Natural killer cell treated with Interleukin-12 subunit alpha and Interleukin-12 subunit beta and Interleukin-15 and Interleukin-18, amount 100 ng/mL, for 72 hours (primary cell): ENCODE measurements at regions not wholly inside any gene's neighbourhood (a gene's known extent, or its start where the extent isn't known, plus 50 kb on each side); places are given as distances from the start of the nearest gene placed in this dataset.

Source experiments
- ATAC-seq, 2 donors: fragments of 150-1000 bp; cut with Tn5 transposase in 1 of 2; sonication (Bioruptor Pico), chemical (Tn5 transposase) in 1 of 2; 2 replicates each; pipeline ENCODE4 v1.10.0; 2021
- DNase-seq: peaks from one replicate; pipeline ENCODE4 v3.0.0; 2022; ENCODE audit warnings: low spot score
- H3K27ac Mint-ChIP-seq, 2 donors: 1 replicate in 1 of 2; 2 replicates in 1 of 2; pipeline ENCODE4 v1.8.0; 2022; ENCODE audit warnings: mixed read lengths in 2 of 2, mild to moderate bottlenecking in 1 of 2, moderate library complexity in 1 of 2
- H3K27me3 Mint-ChIP-seq, 2 donors: 1 replicate in 1 of 2; 2 replicates in 1 of 2; pipeline ENCODE4 v1.8.0; 2022; ENCODE audit warnings: mixed read lengths in 2 of 2
- H3K36me3 Mint-ChIP-seq: one replicate; pipeline ENCODE4 v1.8.0; 2022; ENCODE audit warnings: mixed read lengths
- H3K4me1 Mint-ChIP-seq, 2 donors: 1 replicate in 1 of 2; 2 replicates in 1 of 2; pipeline ENCODE4 v1.8.0; 2022; ENCODE audit warnings: low read depth in 2 of 2, mixed read lengths in 2 of 2, mild to moderate bottlenecking in 1 of 2
- H3K4me3 Mint-ChIP-seq: one replicate; pipeline ENCODE4 v1.8.0; 2022; ENCODE audit warnings: mixed read lengths
- H3K9me3 Mint-ChIP-seq: 2 replicates; pipeline ENCODE4 v1.8.0; 2022; ENCODE audit warnings: mixed read lengths

GRCh38 chr2:150567771-150568301, 80.4 kb upstream of the RND3 start:
- no peak for ATAC-seq
- Mint-ChIP-seq H3K36me3 (no peaks in the 10 kb centered on the region), H3K4me3 (no peak overlapping the region), H3K27ac (no peak overlapping the region), H3K27me3 (no peaks in the 10 kb centered on the region), H3K9me3 (peaks cover 17% of the 10 kb centered on the region), H3K4me1 (no peaks in the 10 kb centered on the region)
- no peak for DNase-seq

GRCh38 chr2:150566289-150566688, 78.8 kb upstream of the RND3 start:
- H3K36me3 Mint-ChIP-seq: no peaks in the 10 kb centered on the region
- no peak for ATAC-seq
- H3K4me3 Mint-ChIP-seq: no peak overlapping the region
- no peaks in the 10 kb centered on the region for H3K4me1 Mint-ChIP-seq
- no peak for DNase-seq
- H3K9me3 Mint-ChIP-seq: peaks cover 13% of the 10 kb centered on the region
- H3K27me3 Mint-ChIP-seq: no peaks in the 10 kb centered on the region
- H3K27ac Mint-ChIP-seq: no peak overlapping the region

GRCh38 chr2:150561076-150561475, 73.6 kb upstream of the RND3 start:
- Mint-ChIP-seq H3K27me3 (no peaks in the 10 kb centered on the region), H3K36me3 (no peaks in the 10 kb centered on the region), H3K27ac (no peak overlapping the region), H3K9me3 (peaks cover 6% of the 10 kb centered on the region), H3K4me3 (no peak overlapping the region), H3K4me1 (no peaks in the 10 kb centered on the region)
- DNase-seq: no peak
- ATAC-seq: no peak

GRCh38 chr2:150557020-150557600, 69.6 kb upstream of the RND3 start:
- Mint-ChIP-seq H3K4me3 (no peak overlapping the region), H3K9me3 (peaks cover 6% of the 10 kb centered on the region), H3K36me3 (no peaks in the 10 kb centered on the region), H3K4me1 (no peaks in the 10 kb centered on the region), H3K27ac (no peak overlapping the region), H3K27me3 (no peaks in the 10 kb centered on the region)
- DNase-seq (no peak), ATAC-seq (no peak)

- no peak overlapping the region for H3K27ac Mint-ChIP-seq
- no peak overlapping the region for H3K4me3 Mint-ChIP-seq
- ATAC-seq: no peak
- no peaks in the 10 kb centered on the region for H3K36me3 Mint-ChIP-seq
- peaks cover 6% of the 10 kb centered on the region for H3K9me3 Mint-ChIP-seq
- no peaks in the 10 kb centered on the region for H3K27me3 Mint-ChIP-seq
- no peak for DNase-seq
- no peaks in the 10 kb centered on the region for H3K4me1 Mint-ChIP-seq
These were observed 68.3 kb upstream of the RND3 start for GRCh38 chr2:150555611-150556356.

GRCh38 chr2:150554046-150554445, 66.6 kb upstream of the RND3 start:
- DNase-seq (no peak), ATAC-seq (no peak)
- H3K27ac Mint-ChIP-seq: no peak overlapping the region
- H3K4me1 Mint-ChIP-seq: no peaks in the 10 kb centered on the region
- H3K9me3 Mint-ChIP-seq: peaks cover 3% of the 10 kb centered on the region
- H3K27me3 Mint-ChIP-seq: no peaks in the 10 kb centered on the region
- no peak overlapping the region for H3K4me3 Mint-ChIP-seq
- no peaks in the 10 kb centered on the region for H3K36me3 Mint-ChIP-seq

- Mint-ChIP-seq H3K4me3 (no peak overlapping the region), H3K27me3 (no peaks in the 10 kb centered on the region), H3K36me3 (no peaks in the 10 kb centered on the region), H3K27ac (no peak overlapping the region), H3K4me1 (no peaks in the 10 kb centered on the region), H3K9me3 (peaks cover 3% of the 10 kb centered on the region)
- ATAC-seq (no peak), DNase-seq (no peak)
These were observed 64.8 kb upstream of the RND3 start for GRCh38 chr2:150552041-150552820.

- Mint-ChIP-seq H3K27ac (no peak overlapping the region), H3K27me3 (no peaks in the 10 kb centered on the region), H3K9me3 (no peaks in the 10 kb centered on the region), H3K4me3 (no peak overlapping the region), H3K4me1 (no peaks in the 10 kb centered on the region), H3K36me3 (no peaks in the 10 kb centered on the region)
- ATAC-seq (no peak), DNase-seq (no peak)
These were observed 61.9 kb upstream of the RND3 start for GRCh38 chr2:150549381-150549780.

- no peaks in the 10 kb centered on the region for H3K36me3 Mint-ChIP-seq
- no peak overlapping the region for H3K27ac Mint-ChIP-seq
- H3K4me1 Mint-ChIP-seq: no peaks in the 10 kb centered on the region
- no peak overlapping the region for H3K4me3 Mint-ChIP-seq
- DNase-seq (no peak), ATAC-seq (no peak)
- no peaks in the 10 kb centered on the region for H3K27me3 Mint-ChIP-seq
- H3K9me3 Mint-ChIP-seq: no peaks in the 10 kb centered on the region
These were observed 61.1 kb upstream of the RND3 start for GRCh38 chr2:150548527-150548926.

- Mint-ChIP-seq H3K9me3 (peaks cover 5% of the 10 kb centered on the region), H3K4me1 (no peaks in the 10 kb centered on the region), H3K27ac (no peak overlapping the region), H3K4me3 (no peak overlapping the region), H3K27me3 (no peaks in the 10 kb centered on the region), H3K36me3 (no peaks in the 10 kb centered on the region)
- ATAC-seq: no peak
- DNase-seq: no peak
These were observed 58.4 kb upstream of the RND3 start for GRCh38 chr2:150545916-150546315.

GRCh38 chr2:150544731-150545130, 57.3 kb upstream of the RND3 start:
- no peak for ATAC-seq
- no peak for DNase-seq
- H3K27me3 Mint-ChIP-seq: no peaks in the 10 kb centered on the region
- H3K36me3 Mint-ChIP-seq: no peaks in the 10 kb centered on the region
- H3K9me3 Mint-ChIP-seq: peaks cover 8% of the 10 kb centered on the region
- H3K4me3 Mint-ChIP-seq: no peak overlapping the region
- H3K4me1 Mint-ChIP-seq: no peaks in the 10 kb centered on the region
- H3K27ac Mint-ChIP-seq: no peak overlapping the region

- H3K9me3 Mint-ChIP-seq: peaks cover 8% of the 10 kb centered on the region
- H3K27ac Mint-ChIP-seq: no peak overlapping the region
- no peaks in the 10 kb centered on the region for H3K4me1 Mint-ChIP-seq
- no peaks in the 10 kb centered on the region for H3K36me3 Mint-ChIP-seq
- H3K27me3 Mint-ChIP-seq: no peaks in the 10 kb centered on the region
- no peak for ATAC-seq
- no peak overlapping the region for H3K4me3 Mint-ChIP-seq
- DNase-seq: no peak
These were observed 55.2 kb upstream of the RND3 start for GRCh38 chr2:150542692-150543091.

- Mint-ChIP-seq H3K27me3 (no peaks in the 10 kb centered on the region), H3K4me3 (no peak overlapping the region), H3K4me1 (no peaks in the 10 kb centered on the region), H3K27ac (no peak overlapping the region), H3K36me3 (no peaks in the 10 kb centered on the region), H3K9me3 (peaks cover 8% of the 10 kb centered on the region)
- DNase-seq: no peak
- ATAC-seq: no peak
These were observed 54.7 kb upstream of the RND3 start for GRCh38 chr2:150542172-150542571.

GRCh38 chr2:150538651-150539201, 51.3 kb upstream of the RND3 start:
- Mint-ChIP-seq H3K36me3 (no peaks in the 10 kb centered on the region), H3K9me3 (peaks cover 12% of the 10 kb centered on the region), H3K4me3 (no peak overlapping the region), H3K27ac (no peak overlapping the region), H3K27me3 (no peaks in the 10 kb centered on the region), H3K4me1 (no peaks in the 10 kb centered on the region)
- ATAC-seq (no peak), DNase-seq (no peak)
